Fibroblast of lung (primary cell): ENCODE measurements at regions not wholly inside any gene's neighbourhood (a gene's known extent, or its start where the extent isn't known, plus 50 kb on each side); places are given as distances from the start of the nearest gene placed in this dataset.
"Not testable (repeated sequence)": the region's sequence is repeated elsewhere in the genome, so short reads cannot be mapped to it uniquely, and the experiment has no call there.

ENCODE experiments used
- DNase-seq, 2 donors: peaks; one replicate each; pipeline versions ENCODE4 v3.0.0 to v3.0.0-alpha.2; 2010; ENCODE audit warnings: low read depth in 2 of 2
- H2AFZ ChIP-seq: 2 replicates; pipeline ENCODE4 v1.5.1; 2012; ENCODE audit warnings: low read length, control low read depth, inconsistent platforms
- H3K27ac ChIP-seq: 2 replicates; pipeline ENCODE4 v1.5.1; 2011; ENCODE audit warnings: low read length, control low read depth; ENCODE audit not compliant: insufficient read depth
- H3K27me3 ChIP-seq: 2 replicates; pipeline ENCODE4 v1.5.1; 2011; ENCODE audit warnings: mild to moderate bottlenecking, low read length; ENCODE audit not compliant: control insufficient read depth, insufficient read depth
- H3K36me3 ChIP-seq: 2 replicates; pipeline ENCODE4 v1.5.1; 2011; ENCODE audit warnings: low read length; ENCODE audit not compliant: control insufficient read depth, insufficient read depth
- H3K4me1 ChIP-seq: 2 replicates; pipeline ENCODE4 v1.5.1; 2011; ENCODE audit warnings: low read length; ENCODE audit not compliant: control insufficient read depth, insufficient read depth; ENCODE audit errors: extremely low read depth
- H3K4me2 ChIP-seq: 2 replicates; pipeline ENCODE4 v1.5.1; 2011; ENCODE audit warnings: low read length, control low read depth; ENCODE audit not compliant: insufficient read depth; ENCODE audit errors: extremely low read depth
- H3K4me3 ChIP-seq, 4 experiments: fragments of 200-600 bp in 1 of 4; sonication (generic) in 1 of 4; replicated peaks in 1 of 4; 2 replicates each; pipeline ENCODE4 v1.5.1; 2011 to 2016; ENCODE audit warnings: low read length in 4 of 4, low read depth in 3 of 4, mild to moderate bottlenecking in 3 of 4, control low read depth in 2 of 4, inconsistent platforms in 1 of 4, mixed read lengths in 1 of 4; ENCODE audit not compliant: insufficient read depth in 1 of 4; ENCODE audit errors: control extremely low read depth in 1 of 4
- H3K79me2 ChIP-seq: 2 replicates; pipeline ENCODE4 v1.5.1; 2012; ENCODE audit warnings: mild to moderate bottlenecking, low read length, inconsistent platforms; ENCODE audit not compliant: control insufficient read depth, insufficient read depth
- H3K9ac ChIP-seq: 2 replicates; pipeline ENCODE4 v1.5.1; 2011; ENCODE audit warnings: mild to moderate bottlenecking, low read length, control low read depth; ENCODE audit not compliant: insufficient read depth
- H3K9me3 ChIP-seq: 2 replicates; pipeline ENCODE4 v1.5.1; 2012; ENCODE audit warnings: low read depth, low read length; ENCODE audit not compliant: control insufficient read depth, insufficient read depth
- H4K20me1 ChIP-seq: 2 replicates; pipeline ENCODE4 v1.5.1; 2011; ENCODE audit warnings: low read length; ENCODE audit not compliant: control insufficient read depth, insufficient read depth; ENCODE audit errors: extremely low read depth
- EZH2 ChIP-seq: IDR thresholded peaks from 2 replicates; pipeline ENCODE4 v1.5.1; 2012; ENCODE audit warnings: low read length, control low read depth, mild to moderate bottlenecking; ENCODE audit errors: missing control alignments
- TF ChIP-seq, protein P1 (sequence below), 2 donors: IDR thresholded peaks in 1 of 2; conservative IDR thresholded peaks in 1 of 2; 1 replicate in 1 of 2; 2 replicates in 1 of 2; pipeline ENCODE4 v1.5.1; 2011 to 2012; ENCODE audit warnings: low read length in 2 of 2, control low read depth in 1 of 2, inconsistent platforms in 1 of 2, low read depth in 1 of 2, mild to moderate bottlenecking in 1 of 2

DNA sequence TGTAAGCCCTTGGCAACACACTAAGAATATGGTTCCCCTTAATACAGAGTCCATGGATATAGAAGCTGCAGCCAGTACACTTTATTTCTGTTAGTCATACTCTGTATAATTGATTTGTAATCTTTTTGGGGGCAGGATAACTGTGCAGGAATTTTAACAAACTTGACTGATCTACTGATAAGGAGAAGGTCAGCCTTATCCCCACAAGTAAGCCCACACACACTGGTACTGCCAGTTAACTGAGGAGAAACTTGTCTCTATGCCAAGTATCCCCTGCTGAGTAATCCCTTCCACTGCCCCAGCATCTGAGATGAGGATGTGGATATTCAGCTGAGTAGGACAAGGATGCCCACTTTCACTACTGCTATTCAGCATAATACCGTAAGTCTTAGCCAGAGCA is 154.9 kb upstream of the CXXC4 start:
- H3K79me2 ChIP-seq = no peaks in the 10 kb centered on the region
- H3K4me1 ChIP-seq = no peaks in the 10 kb centered on the region
- H3K4me2 ChIP-seq = no peak overlapping the region
- no peaks in the 10 kb centered on the region for H3K9me3 ChIP-seq
- no peak overlapping the region for H3K4me3 ChIP-seq
- H3K9ac ChIP-seq = no peak overlapping the region
- peak in 1 of 2 donors; percentile 19 for DNase-seq
- H3K36me3 ChIP-seq = no peaks in the 10 kb centered on the region
- TF ChIP-seq, protein P1, sequence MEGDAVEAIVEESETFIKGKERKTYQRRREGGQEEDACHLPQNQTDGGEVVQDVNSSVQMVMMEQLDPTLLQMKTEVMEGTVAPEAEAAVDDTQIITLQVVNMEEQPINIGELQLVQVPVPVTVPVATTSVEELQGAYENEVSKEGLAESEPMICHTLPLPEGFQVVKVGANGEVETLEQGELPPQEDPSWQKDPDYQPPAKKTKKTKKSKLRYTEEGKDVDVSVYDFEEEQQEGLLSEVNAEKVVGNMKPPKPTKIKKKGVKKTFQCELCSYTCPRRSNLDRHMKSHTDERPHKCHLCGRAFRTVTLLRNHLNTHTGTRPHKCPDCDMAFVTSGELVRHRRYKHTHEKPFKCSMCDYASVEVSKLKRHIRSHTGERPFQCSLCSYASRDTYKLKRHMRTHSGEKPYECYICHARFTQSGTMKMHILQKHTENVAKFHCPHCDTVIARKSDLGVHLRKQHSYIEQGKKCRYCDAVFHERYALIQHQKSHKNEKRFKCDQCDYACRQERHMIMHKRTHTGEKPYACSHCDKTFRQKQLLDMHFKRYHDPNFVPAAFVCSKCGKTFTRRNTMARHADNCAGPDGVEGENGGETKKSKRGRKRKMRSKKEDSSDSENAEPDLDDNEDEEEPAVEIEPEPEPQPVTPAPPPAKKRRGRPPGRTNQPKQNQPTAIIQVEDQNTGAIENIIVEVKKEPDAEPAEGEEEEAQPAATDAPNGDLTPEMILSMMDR (conservative IDR thresholded peaks at IDR 0.05 in 1 of 2, IDR thresholded peaks at IDR 0.05 in 1 of 2; ENCODE audit: low read depth in 1 of 2, low read length in 2 of 2) = no peak
- no peak for TF ChIP-seq EZH2
- no peak overlapping the region for H3K27ac ChIP-seq
- H3K27me3 ChIP-seq = no peaks in the 10 kb centered on the region
- H4K20me1 ChIP-seq = no peaks in the 10 kb centered on the region
- H2AFZ ChIP-seq = no peak overlapping the region

DNA sequence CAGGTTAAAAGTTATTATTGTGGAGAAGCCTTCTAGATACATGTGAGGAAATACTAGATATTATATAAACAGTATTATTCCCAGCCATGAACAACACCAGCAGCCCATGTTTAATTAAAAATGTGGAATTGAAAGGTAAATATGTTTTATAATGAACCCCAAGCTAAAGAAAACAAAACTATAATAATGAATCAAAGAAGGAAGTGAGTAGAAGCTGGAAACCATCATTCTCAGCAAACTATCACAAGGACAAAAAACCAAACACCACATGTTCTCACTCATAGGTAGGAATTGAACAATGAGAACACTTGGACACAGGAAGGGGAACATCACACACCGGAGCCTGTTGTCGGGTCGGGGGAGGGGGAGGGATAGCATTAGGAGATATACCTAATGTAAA is 167.6 kb upstream of the CXXC4 start:
- H3K79me2 ChIP-seq, H3K27ac ChIP-seq, H3K9ac ChIP-seq, H3K4me3 ChIP-seq, H3K4me2 ChIP-seq, H3K9me3 ChIP-seq, H3K36me3 ChIP-seq, H3K4me1 ChIP-seq, DNase-seq, H4K20me1 ChIP-seq, H3K27me3 ChIP-seq, H2AFZ ChIP-seq: not testable (repeated sequence)

DNA sequence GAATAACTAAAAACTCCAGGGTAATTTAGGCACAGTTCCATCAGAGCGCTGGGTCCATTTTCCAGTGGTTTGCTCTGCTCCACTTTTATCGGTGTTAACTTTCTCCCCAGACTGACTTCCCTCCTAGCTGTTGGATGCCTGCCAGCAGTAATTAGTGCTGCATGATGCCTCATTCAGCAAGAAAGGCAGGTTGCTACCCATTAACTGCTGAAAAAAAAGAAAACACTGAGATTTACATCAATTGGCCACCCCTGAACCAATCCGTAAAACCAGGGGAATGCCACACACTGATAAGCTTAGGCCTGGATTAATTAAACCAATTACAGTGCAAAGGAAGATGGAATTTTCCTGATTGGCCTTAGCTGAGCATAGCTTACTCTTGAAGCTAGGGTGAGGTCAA is 182.4 kb upstream of the CXXC4 start:
- H3K9me3 ChIP-seq = no peaks in the 10 kb centered on the region
- no peak overlapping the region for H3K9ac ChIP-seq
- no peaks in the 10 kb centered on the region for H4K20me1 ChIP-seq
- H3K36me3 ChIP-seq = no peaks in the 10 kb centered on the region
- no peak overlapping the region for H3K27ac ChIP-seq
- no peak overlapping the region for H2AFZ ChIP-seq
- H3K27me3 ChIP-seq = no peaks in the 10 kb centered on the region
- no peaks in the 10 kb centered on the region for H3K79me2 ChIP-seq
- H3K4me3 ChIP-seq = no peak overlapping the region
- no peak overlapping the region for H3K4me2 ChIP-seq
- TF ChIP-seq EZH2 = no peak
- TF ChIP-seq, protein P1 (conservative IDR thresholded peaks at IDR 0.05 in 1 of 2, IDR thresholded peaks at IDR 0.05 in 1 of 2; ENCODE audit: low read depth in 1 of 2, low read length in 2 of 2) = no peak
- DNase-seq = peak in 1 of 2 donors; percentile 21
- no peaks in the 10 kb centered on the region for H3K4me1 ChIP-seq

DNA sequence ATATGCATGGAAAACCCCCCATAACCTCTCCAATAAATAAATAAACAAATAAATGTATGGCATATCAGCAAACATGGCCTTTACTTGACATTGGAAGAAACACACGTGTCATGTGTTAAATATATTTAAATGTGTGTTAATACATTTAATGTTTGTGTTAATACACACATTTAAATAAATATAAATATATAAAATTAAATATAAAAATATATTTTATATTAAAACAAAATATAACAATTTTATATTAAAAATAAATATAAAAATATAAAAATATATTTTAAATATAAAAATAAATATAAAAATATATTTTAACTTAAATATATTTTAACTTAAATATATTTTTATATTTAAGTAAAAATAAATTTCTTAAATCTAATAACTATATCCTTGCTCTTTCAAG is 187.6 kb upstream of the CXXC4 start:
- TF ChIP-seq, protein P1 (conservative IDR thresholded peaks at IDR 0.05 in 1 of 2, IDR thresholded peaks at IDR 0.05 in 1 of 2; ENCODE audit: low read depth in 1 of 2, low read length in 2 of 2) = no peak
- TF ChIP-seq EZH2 = no peak
- H3K36me3 ChIP-seq = no peaks in the 10 kb centered on the region
- no peak overlapping the region for H3K9ac ChIP-seq
- H4K20me1 ChIP-seq = no peaks in the 10 kb centered on the region
- DNase-seq = no peak
- H3K27me3 ChIP-seq = no peaks in the 10 kb centered on the region
- no peaks in the 10 kb centered on the region for H3K4me1 ChIP-seq
- H3K79me2 ChIP-seq = no peaks in the 10 kb centered on the region
- no peak overlapping the region for H3K4me3 ChIP-seq
- H2AFZ ChIP-seq = no peak overlapping the region
- H3K9me3 ChIP-seq = no peaks in the 10 kb centered on the region
- no peak overlapping the region for H3K4me2 ChIP-seq
- no peak overlapping the region for H3K27ac ChIP-seq
